ENCODE measurements at regions not wholly inside any gene's neighbourhood (a gene's known extent, or its start where the extent isn't known, plus 50 kb on each side); places are given as distances from the start of the nearest gene placed in this dataset.

GRCh38 chr13:82717249-82717648, 1165.0 kb downstream of the SLITRK1 start:
- no peak overlapping the region for H3K4me3 ChIP-seq
- H3K27me3 ChIP-seq: no peaks in the 10 kb centered on the region
- H3K36me3 ChIP-seq: no peaks in the 10 kb centered on the region
- no peak for DNase-seq
- H3K27ac ChIP-seq: no peak overlapping the region
- intact Hi-C loops (cut with DNase I): no loop called here
- no peak for TF ChIP-seq CTCF (IDR thresholded peaks at IDR 0.05)
- no peaks in the 10 kb centered on the region for H3K4me1 ChIP-seq
- no peak overlapping the region for H3K9ac ChIP-seq (ENCODE audit: low read depth in 2 of 2, low read length in 2 of 2)
- H3K9me3 ChIP-seq: no peaks in the 10 kb centered on the region

GRCh38 chr13:82713687-82714405, 1168.4 kb downstream of the SLITRK1 start:
- no peak for DNase-seq
- intact Hi-C loops (cut with DNase I): no loop called here
- H3K4me3 ChIP-seq: no peak overlapping the region
- no peaks in the 10 kb centered on the region for H3K4me1 ChIP-seq
- no peaks in the 10 kb centered on the region for H3K9me3 ChIP-seq
- no peaks in the 10 kb centered on the region for H3K27me3 ChIP-seq
- H3K9ac ChIP-seq (ENCODE audit: low read depth in 2 of 2, low read length in 2 of 2): no peak overlapping the region
- TF ChIP-seq CTCF (IDR thresholded peaks at IDR 0.05): no peak
- H3K36me3 ChIP-seq: no peaks in the 10 kb centered on the region
- H3K27ac ChIP-seq: no peak overlapping the region

- Histone ChIP-seq H3K9ac (ENCODE audit: low read depth in 2 of 2, low read length in 2 of 2) (no peak overlapping the region), H3K9me3 (no peaks in the 10 kb centered on the region), H3K4me3 (no peak overlapping the region), H3K27ac (no peak overlapping the region), H3K36me3 (no peaks in the 10 kb centered on the region), H3K4me1 (no peaks in the 10 kb centered on the region), H3K27me3 (no peaks in the 10 kb centered on the region)
- TF ChIP-seq CTCF (IDR thresholded peaks at IDR 0.05): no peak
- no peak for DNase-seq
- intact Hi-C loops (cut with DNase I): no loop called here
Measured at GRCh38 chr13:82702513-82702912, 1179.8 kb downstream of the SLITRK1 start.

GRCh38 chr13:82701020-82701419, 1181.3 kb downstream of the SLITRK1 start:
- Histone ChIP-seq H3K9ac (ENCODE audit: low read depth in 2 of 2, low read length in 2 of 2) (no peak overlapping the region), H3K4me3 (no peak overlapping the region), H3K27me3 (no peaks in the 10 kb centered on the region), H3K36me3 (no peaks in the 10 kb centered on the region), H3K4me1 (no peaks in the 10 kb centered on the region), H3K9me3 (no peaks in the 10 kb centered on the region), H3K27ac (no peak overlapping the region)
- intact Hi-C loops (cut with DNase I): no loop called here
- no peak for DNase-seq
- TF ChIP-seq CTCF (IDR thresholded peaks at IDR 0.05): no peak

- Histone ChIP-seq H3K36me3 (no peaks in the 10 kb centered on the region), H3K4me3 (no peak overlapping the region), H3K9ac (ENCODE audit: low read depth in 2 of 2, low read length in 2 of 2) (no peak overlapping the region), H3K4me1 (no peaks in the 10 kb centered on the region), H3K27ac (no peak overlapping the region), H3K27me3 (no peaks in the 10 kb centered on the region), H3K9me3 (no peaks in the 10 kb centered on the region)
- intact Hi-C loops (cut with DNase I): no loop called here
- no peak for DNase-seq
- no peak for TF ChIP-seq CTCF (IDR thresholded peaks at IDR 0.05)
Measured at GRCh38 chr13:82698941-82699340, 1183.3 kb downstream of the SLITRK1 start.

Data from colonic mucosa (tissue), 4 donors.